ENCODE measurements at regions not wholly inside any gene's neighbourhood (a gene's known extent, or its start where the extent isn't known, plus 50 kb on each side); places are given as distances from the start of the nearest gene placed in this dataset.

- no peak for TF ChIP-seq POLR2A (IDR thresholded peaks at IDR 0.05; ENCODE audit: low read length)
- no peak for TF ChIP-seq GATA1 (IDR thresholded peaks at IDR 0.05; ENCODE audit: low read depth, low read length)
Observed at GRCh38 chrX:36508042-36508441, 500.1 kb upstream of the FAM47C start.
